Activated CD8-positive, alpha-beta memory T cell treated with anti-CD3 and anti-CD28 coated beads, Interleukin-2, amount 50 U/mL, for 24 hours (primary cell): ENCODE measurements at regions not wholly inside any gene's neighbourhood (a gene's known extent, or its start where the extent isn't known, plus 50 kb on each side); places are given as distances from the start of the nearest gene placed in this dataset.

Experiments used
- DNase-seq: peaks from one replicate; pipeline ENCODE4 v3.0.0-alpha.2; 2020; ENCODE audit errors: extremely low read depth

DNA sequence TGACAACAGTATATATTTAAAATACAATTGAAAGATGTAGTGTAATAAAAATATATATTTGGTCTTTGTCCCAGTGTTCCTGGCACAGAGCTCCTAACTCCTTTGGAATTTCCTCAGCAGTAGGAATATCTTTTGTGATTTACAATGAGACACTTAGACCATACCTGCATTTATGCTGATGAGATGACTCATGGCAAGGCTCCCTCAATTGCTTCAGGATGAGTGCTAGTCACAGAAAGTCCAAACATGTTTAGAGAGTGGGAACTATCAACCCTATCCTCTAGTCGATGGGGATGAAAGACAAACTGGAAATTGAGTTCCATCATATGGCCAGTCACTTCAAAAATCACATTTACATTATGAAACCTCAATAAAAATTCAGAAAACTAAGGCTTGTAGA, 588.3 kb upstream of the LMCD1 start:
- no peak for DNase-seq

DNA sequence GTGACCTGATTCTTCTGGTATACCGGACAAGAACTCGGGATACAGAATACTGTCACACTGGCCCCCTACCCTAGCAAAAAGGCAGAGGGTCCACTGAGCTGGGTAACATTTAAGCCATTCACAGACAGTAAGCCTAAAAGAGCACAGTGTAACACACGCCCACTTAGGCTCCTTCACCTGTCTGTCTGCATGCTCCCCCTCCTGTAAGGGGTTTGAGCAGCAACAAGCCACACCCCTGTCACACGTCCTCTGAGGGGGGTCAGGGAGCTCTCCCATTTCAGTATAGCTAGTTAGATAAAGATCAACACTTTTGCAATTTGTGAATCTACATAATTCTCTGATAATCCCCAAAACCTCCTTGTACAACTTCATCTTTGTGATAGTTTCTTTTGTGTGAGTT, 586.3 kb upstream of the LMCD1 start:
- no peak for DNase-seq

- peak; percentile 1 for DNase-seq
These were observed 584.0 kb upstream of the LMCD1 start for GRCh38 chr3:7917443-7918151.

DNA sequence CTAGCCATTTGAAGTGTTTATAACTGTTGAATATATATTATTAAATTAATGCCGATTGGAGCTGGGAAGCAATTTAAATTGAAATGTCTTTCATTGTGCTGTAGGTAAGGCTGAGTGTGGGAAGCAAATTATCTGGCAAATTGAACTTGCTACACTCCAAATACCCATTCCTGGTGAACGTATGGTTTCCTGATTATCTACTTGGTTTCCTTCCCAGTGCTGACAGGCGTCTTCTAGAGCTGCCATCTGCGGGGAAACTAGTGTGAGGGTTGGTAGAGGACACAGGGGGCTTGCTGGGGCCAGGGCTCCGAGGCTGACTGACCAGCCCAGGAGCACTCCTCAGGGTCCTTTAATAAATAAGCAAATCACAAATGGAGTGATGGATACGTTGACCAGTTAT, 581.4 kb upstream of the LMCD1 start:
- no peak for DNase-seq

- DNase-seq, result no peak
These were observed 577.4 kb upstream of the LMCD1 start for GRCh38 chr3:7924228-7924627.

DNA sequence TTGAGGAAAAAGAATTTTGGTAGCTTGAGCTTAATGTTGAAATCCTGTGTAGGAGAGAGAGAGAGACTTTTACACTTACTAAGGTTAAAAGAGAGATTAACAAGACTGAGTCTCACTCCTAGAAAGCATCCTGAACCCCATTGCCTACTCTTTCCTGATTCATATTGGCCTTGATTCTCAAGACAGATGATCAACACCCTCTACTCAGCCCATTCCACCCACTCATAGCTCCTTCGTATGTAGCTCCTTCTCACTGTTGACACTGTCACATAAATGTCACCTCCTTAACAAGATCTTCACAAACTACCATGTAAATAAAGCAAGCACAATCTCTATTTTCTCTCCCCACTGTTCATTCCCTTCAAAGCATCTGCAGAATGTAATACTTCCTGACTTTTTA, 574.6 kb upstream of the LMCD1 start:
- DNase-seq, result no peak

DNA sequence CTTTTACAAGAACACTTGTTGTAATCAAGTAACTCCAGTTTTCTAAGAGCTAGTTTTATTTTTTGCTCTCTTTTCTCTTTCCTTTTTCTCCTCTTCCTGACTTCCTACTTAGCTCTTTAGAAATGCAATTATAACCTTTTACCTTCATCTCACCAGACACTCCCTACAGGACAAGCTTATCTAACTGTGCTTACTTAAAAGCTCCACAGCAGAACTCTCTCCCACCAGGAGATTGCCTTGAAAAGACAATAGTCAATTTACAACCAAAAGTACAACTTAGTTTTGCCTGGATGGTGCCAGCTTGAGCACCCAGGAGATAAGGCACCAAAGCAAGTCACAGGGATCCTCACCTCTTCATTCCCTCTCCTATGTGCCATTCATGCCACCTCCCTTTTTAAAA, 573.8 kb upstream of the LMCD1 start:
- DNase-seq, result no peak

DNA sequence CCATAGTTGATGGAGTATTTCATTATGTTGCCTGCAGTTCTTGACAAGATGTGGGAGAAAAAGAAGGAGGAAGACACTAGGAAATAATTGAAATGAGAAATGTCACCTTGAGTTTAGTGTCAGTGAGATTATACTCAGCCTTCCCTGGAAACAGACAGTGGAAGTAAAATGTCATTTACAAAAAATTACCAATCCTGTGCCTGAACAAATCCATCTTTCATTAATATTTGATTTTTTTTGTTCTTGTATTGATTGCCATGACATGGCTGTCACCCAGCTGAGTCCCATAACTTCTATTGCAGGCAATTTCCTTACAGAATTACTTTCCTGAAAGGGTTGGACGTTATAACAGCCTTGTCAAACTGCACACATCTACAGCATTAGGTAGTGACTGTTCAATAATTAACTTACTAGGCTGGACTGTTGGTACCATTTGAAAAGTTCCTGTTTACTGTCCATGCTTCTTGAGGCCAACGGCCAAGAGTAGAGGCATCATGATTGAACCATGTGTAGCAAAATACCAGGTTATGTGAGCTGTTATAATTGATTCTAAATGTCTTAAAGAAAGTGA, 572.2 kb upstream of the LMCD1 start:
- no peak for DNase-seq

- no peak for DNase-seq
These were observed 567.3 kb upstream of the LMCD1 start for GRCh38 chr3:7934362-7934761.

GRCh38 chr3:7947930-7948329, 553.7 kb upstream of the LMCD1 start:
- DNase-seq, result no peak

DNA sequence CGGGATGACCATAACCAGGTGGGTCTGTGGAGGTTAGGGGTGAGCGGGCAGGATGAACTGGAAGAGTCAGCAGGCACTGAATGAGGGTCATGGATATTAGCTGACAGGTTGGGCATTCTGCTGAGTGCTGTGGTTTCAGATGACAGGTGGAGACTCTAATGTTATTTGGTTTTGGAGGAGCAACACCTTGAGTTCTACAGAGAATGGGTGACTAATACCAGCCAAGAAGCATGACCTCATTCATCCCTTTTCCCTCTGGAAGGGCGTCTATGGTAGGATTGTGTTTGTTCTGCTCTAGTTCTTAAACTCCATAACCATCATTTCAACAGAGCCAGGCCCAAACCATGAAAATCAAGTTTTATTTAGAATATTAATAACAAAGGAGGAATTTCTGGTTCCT, 550.7 kb upstream of the LMCD1 start:
- DNase-seq, result no peak

GRCh38 chr3:7953449-7954014, 548.1 kb upstream of the LMCD1 start:
- no peak for DNase-seq

- no peak for DNase-seq
These were observed 544.6 kb upstream of the LMCD1 start for GRCh38 chr3:7957024-7957423.

DNA sequence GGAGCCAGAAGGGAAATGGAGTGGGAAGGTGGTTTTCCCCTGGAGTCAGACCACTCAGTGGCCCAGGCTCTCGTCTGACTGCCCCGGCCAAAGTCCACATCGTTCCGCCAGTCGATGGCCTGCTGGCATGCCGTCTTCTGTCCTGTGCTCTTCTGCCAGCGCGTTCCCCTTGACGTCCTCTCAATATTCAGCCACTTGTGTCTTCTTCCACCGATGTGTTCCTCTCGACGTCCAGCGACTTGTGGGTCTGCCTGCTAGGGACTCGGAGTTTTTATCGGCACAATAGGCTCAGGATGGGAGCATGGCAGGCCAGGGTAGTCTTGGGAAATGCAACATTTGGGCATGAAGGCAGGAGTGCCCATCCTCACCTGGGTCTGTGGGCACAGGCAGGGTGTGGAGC, 542.5 kb upstream of the LMCD1 start:
- no peak for DNase-seq

DNA sequence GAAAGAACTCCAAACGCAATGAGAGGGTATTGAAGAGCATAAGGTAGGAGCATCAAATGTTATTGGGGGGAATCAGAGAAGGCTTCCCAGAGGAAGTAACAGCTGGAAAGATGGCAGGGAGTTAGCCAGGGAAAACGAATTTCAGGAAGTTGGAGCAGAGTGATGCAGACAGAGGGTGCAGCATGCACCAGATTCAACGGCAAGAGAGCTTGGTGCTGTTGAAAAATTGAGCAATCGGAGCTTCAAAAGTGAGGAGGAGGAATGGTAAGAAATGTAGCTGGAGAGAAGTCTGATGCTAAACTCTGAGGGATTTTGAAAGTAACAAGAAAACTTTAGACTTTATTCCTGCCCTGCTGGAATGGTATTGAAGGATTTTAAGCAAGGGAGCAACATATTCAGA, 541.0 kb upstream of the LMCD1 start:
- no peak for DNase-seq

GRCh38 chr3:7962301-7962700, 539.3 kb upstream of the LMCD1 start:
- DNase-seq, result no peak

DNA sequence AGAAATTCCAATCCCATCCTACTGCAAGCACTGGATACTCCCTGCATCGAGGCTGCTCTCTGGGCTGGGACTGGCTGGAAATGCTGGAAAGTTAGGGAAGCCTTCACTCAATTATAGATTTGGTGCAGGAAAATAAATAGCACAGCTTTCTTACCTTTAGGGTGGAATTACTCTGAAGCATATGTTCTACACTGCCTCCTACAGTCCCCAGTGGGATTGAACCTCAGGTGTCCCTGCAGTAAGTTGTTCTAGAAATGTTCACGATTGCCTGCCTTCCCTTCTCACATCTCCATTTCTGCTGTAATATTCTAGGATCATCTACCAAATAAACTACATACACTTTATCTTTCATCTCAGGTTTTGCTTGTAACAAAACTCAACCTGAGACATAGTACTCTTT, 536.7 kb upstream of the LMCD1 start:
- no peak for DNase-seq

DNA sequence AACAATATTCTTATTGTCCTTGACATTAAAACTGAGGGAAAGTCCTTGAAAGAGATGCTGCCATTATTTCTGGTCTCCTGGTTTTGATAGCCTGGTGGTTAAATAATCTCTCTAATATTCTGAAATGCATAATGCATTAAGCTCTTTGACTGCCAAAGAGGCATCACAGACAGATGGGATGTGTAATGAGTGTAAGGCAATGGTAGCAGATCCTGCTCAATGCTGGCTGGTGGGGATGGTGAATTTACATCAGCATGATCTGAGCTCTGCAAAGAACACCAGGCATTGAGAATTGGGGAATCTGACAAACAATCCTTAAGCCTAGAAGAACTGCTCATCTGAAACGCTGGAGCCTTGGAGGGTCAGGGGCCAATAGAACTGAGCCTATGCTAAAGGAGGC, 528.6 kb upstream of the LMCD1 start:
- DNase-seq, result no peak

DNA sequence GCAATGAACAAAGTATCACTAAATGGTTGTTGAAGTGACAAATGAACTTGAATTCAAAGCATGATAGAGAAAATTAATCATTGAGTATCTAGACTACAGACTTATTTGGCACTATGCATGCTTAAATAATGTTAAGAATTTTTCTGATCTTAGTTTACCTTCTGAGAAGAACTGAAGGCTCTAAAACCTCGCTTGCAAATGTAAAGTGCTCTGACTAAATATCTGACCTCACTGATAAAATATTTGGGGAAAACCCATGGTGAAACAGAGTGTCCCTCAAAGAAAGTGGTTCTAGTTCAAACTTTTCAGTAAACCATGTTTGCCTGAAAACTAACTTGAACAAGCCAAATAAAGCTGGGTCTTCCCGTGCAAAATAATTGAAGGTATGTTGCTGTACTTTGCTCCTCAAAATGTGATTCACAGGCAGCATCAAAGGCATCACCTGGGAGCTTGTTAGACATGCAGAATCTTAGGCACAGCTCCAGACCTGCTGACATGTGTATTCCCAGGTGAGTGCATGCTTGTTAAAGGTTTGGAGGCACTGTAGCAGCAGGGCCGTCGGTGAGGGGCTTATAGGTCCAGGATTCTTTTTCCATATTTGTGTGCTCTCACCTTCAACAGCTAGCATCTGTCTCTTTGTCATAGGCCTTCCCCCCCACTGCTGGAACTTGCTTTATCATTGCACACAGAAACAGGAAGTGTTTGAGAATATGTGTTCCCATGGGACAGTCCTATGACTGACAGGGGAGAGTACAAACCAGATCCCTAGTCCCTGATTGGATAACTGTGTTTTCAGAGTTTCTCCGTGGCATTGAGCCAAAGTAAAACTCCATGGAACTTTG, 524.2 kb upstream of the LMCD1 start:
- DNase-seq, result no peak

- DNase-seq, result no peak
These were observed 523.6 kb upstream of the LMCD1 start for GRCh38 chr3:7978087-7978422.

DNA sequence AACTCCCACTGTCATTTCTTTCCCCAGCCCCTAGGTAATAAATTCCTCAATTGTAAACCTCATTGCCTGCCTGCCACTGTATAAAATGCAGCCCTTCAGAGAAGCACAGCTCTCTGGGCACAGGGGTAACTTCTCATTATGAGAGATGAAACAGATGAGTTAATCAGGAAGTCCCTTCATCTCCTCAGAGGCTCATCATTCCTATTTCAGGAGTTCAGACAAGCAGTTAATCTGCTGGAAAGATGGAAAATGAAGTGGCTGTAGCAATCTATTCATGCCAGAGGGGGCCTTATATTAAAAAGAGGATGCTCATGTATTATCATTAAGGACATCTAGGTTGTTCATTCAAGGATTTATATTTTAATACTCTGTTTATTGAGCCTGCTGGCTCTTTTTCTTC, 519.5 kb upstream of the LMCD1 start:
- DNase-seq, result no peak

- DNase-seq, result no peak
These were observed 502.2 kb upstream of the LMCD1 start for GRCh38 chr3:7999384-7999783.

DNA sequence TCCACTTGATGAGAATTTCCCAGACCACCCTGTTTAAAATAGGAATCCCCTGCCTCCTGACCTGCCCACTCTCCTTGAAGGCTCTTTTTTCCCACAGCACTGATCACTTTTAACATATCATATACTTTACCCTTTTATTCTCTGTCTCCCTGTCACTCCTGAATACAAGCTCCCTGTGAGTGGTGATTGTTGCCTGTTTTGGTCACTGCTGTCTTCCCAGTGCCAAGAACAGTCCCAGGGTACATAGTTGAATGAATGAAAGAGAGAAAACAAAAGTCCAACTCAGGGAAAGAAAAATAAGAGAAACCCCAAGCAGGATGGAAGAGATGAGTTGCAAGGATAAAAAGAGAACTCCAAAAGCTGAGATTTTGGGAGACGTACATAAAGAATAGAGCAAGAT, 500.3 kb upstream of the LMCD1 start:
- no peak for DNase-seq
